Thoracic aorta (tissue), 2 donors: ENCODE measurements at regions not wholly inside any gene's neighbourhood (a gene's known extent, or its start where the extent isn't known, plus 50 kb on each side); places are given as distances from the start of the nearest gene placed in this dataset.
"Not testable (repeated sequence)": the region's sequence is repeated elsewhere in the genome, so short reads cannot be mapped to it uniquely, and the experiment has no call there.

Source experiments
- ATAC-seq: fragments of 150-250 bp; one replicate; pipeline ENCODE4 v1.8.0; 2017; ENCODE audit warnings: low read depth; ENCODE audit not compliant: insufficient number of reproducible peaks, low FRiP score
- DNase-seq: peaks from one replicate; pipeline ENCODE4 v3.0.0-alpha.2; 2020; ENCODE audit warnings: low spot score
- H3K27ac ChIP-seq, 2 donors: fragments of 200-600 bp; sonication (generic); 1 replicate in 1 of 2; 2 replicates in 1 of 2; pipeline ENCODE4 v1.5.1; 2016; ENCODE audit warnings: mild to moderate bottlenecking in 2 of 2, moderate library complexity in 2 of 2
- H3K27me3 ChIP-seq: fragments of 200-600 bp; sonication (generic); replicated peaks from 2 replicates; pipeline ENCODE4 v1.6.0; 2016; ENCODE audit warnings: mild to moderate bottlenecking; ENCODE audit not compliant: insufficient read depth
- H3K36me3 ChIP-seq: fragments of 200-600 bp; sonication (generic); one replicate; pipeline ENCODE4 v1.5.1; 2016
- H3K4me1 ChIP-seq, 2 donors: fragments of 200-600 bp; sonication (generic); 1 replicate in 1 of 2; 2 replicates in 1 of 2; pipeline versions ENCODE4 v1.5.1 to v1.6.0; 2016; ENCODE audit warnings: low read depth in 2 of 2, mild to moderate bottlenecking in 1 of 2; ENCODE audit not compliant: control insufficient read depth in 1 of 2
- H3K4me3 ChIP-seq: fragments of 200-600 bp; sonication (generic); 2 replicates; pipeline ENCODE4 v1.5.1; 2016; ENCODE audit warnings: mild to moderate bottlenecking
- H3K9me3 ChIP-seq: fragments of 200-600 bp; sonication (generic); 2 replicates; pipeline ENCODE4 v1.5.1; 2016
- TF ChIP-seq, protein P1 (sequence below): fragments of 200-600 bp; sonication (generic); IDR thresholded peaks from one replicate; pipeline ENCODE4 v1.5.1; 2019; ENCODE audit warnings: antibody characterized with exemption

DNA sequence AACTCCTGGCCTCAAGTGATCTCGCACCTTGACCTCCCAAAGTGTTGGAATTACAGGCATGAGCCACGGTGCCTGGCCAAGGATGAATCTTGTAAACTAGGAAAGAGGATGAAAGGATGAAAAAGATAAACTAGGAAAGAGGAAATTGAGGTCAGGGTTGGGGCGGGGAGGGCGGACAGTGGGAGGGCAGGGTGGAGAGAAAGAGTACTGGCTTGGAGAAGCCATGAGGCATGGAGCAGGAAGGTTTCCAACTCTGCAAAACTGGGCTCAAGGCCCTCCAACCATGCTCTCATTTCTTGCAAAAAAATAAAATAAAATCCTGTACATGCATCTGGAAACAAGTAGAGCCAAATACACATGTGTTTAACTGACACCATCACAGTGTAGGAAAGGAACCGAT lies 256.6 kb upstream of the SGK1 start:
- Histone ChIP-seq H3K27me3 (no peaks in the 10 kb centered on the region), H3K4me1 (no peaks in the 10 kb centered on the region), H3K36me3 (no peaks in the 10 kb centered on the region), H3K9me3 (no peaks in the 10 kb centered on the region), H3K27ac (no peak overlapping the region), H3K4me3 (no peak overlapping the region)
- TF ChIP-seq, protein P1, sequence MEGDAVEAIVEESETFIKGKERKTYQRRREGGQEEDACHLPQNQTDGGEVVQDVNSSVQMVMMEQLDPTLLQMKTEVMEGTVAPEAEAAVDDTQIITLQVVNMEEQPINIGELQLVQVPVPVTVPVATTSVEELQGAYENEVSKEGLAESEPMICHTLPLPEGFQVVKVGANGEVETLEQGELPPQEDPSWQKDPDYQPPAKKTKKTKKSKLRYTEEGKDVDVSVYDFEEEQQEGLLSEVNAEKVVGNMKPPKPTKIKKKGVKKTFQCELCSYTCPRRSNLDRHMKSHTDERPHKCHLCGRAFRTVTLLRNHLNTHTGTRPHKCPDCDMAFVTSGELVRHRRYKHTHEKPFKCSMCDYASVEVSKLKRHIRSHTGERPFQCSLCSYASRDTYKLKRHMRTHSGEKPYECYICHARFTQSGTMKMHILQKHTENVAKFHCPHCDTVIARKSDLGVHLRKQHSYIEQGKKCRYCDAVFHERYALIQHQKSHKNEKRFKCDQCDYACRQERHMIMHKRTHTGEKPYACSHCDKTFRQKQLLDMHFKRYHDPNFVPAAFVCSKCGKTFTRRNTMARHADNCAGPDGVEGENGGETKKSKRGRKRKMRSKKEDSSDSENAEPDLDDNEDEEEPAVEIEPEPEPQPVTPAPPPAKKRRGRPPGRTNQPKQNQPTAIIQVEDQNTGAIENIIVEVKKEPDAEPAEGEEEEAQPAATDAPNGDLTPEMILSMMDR: no peak
- no peak for DNase-seq
- no peak for ATAC-seq

DNA sequence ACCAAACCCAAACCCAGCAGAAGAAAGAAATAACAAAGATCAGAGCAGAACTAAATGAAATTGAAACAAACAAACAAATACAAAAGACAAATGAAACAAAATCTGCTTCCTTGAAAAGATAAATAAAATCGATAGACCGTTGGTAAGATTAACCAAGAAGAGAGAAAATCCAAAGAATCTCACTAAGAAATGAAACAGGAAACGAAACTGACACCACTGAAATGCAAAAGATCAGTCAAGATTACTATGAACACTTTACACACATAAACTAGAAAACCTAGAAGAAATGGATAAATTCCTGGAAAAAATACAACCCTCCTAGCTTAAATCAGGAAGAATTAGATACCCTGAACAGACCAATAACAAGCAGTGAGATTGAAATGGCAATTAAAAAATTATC lies 252.1 kb upstream of the SGK1 start:
- not testable (repeated sequence) for H3K9me3 ChIP-seq, H3K27me3 ChIP-seq, H3K36me3 ChIP-seq, H3K4me1 ChIP-seq, ATAC-seq, H3K27ac ChIP-seq, H3K4me3 ChIP-seq, DNase-seq

DNA sequence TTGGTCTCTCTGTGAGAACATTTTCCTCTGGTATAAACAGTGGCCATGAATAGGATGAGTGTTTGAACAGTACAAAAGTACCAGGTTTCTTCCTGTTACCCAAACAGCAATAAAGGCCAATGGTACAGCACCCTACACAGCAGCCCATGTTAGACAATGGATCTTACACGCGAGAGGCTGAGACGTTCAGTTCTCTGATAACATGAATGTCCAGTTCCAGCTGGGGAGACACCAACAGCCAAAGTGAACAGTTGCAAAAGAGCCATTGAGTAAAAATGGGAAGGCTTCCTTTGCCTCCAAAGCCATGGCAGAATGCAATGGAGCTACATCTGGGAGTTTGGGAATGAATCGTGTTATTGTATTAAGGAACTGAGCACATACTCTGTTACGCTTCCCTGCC lies 246.8 kb upstream of the SGK1 start:
- H3K36me3 ChIP-seq: no peaks in the 10 kb centered on the region
- TF ChIP-seq, protein P1: no peak
- H3K4me3 ChIP-seq: no peak overlapping the region
- DNase-seq (no peak), ATAC-seq (no peak)
- no peaks in the 10 kb centered on the region for H3K27me3 ChIP-seq
- H3K9me3 ChIP-seq: no peaks in the 10 kb centered on the region
- no peak overlapping the region for H3K27ac ChIP-seq
- H3K4me1 ChIP-seq: no peaks in the 10 kb centered on the region

DNA sequence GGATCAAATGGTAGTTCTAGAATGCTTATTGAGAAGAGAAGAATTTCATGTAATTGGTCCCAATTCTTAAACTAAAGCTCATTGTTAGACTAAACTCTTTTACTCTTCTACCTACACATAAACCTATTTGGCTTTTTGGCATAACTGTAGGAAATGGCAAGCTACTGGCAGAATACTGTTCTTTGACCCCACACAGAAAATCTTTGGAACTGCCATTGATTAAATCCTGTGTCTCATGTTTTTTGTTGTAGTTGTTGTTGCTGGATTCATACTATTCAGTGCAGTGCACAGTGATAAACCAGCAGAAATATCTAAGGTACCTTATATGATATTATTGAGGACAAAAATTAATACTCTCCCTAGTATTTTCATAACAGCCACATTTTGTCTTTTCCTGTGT lies 242.1 kb upstream of the SGK1 start:
- TF ChIP-seq, protein P1: no peak
- Histone ChIP-seq H3K4me1 (no peaks in the 10 kb centered on the region), H3K27me3 (no peaks in the 10 kb centered on the region), H3K36me3 (no peaks in the 10 kb centered on the region), H3K9me3 (no peaks in the 10 kb centered on the region), H3K27ac (no peak overlapping the region), H3K4me3 (no peak overlapping the region)
- no peak for DNase-seq
- ATAC-seq: no peak

DNA sequence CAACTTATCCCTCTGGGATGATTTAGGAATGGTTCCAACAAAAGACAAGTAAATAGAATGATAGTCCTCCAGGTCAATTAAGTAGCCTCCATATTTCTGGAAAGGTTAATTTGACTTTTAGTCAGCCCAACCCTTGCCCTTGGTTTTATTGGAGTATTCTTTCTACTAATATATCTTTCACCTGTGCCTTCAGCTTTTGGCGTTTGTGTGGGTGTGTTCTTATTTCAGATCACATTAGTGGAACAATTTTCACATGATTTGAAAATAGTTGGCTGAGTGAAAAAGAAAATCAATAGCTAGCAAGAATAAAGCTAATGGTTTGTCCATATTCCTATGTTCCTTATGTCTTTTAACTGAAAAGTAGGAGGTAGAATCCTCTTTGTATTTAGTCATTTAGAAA lies 239.6 kb upstream of the SGK1 start:
- Histone ChIP-seq H3K27ac (no peak overlapping the region), H3K36me3 (no peaks in the 10 kb centered on the region), H3K27me3 (no peaks in the 10 kb centered on the region), H3K9me3 (no peaks in the 10 kb centered on the region), H3K4me3 (no peak overlapping the region), H3K4me1 (no peaks in the 10 kb centered on the region)
- TF ChIP-seq, protein P1: no peak
- no peak for ATAC-seq
- no peak for DNase-seq

DNA sequence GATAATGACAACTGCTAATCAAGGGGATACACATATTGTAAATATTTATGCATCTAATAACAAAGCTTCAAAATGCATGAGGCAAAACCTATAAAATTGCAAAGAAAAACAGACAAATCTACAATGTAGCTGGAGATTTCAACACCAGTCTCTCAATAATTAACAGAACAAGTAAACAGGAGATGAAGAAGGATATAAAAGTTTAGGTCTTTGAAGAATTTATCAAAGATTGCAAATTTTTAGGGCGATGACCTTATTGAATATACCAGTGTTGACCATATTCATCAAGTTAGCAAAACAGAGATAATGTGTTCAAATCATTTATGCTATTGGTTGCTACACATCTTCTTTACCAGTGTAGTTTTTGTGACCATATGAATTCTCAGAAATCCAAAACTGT lies 237.8 kb upstream of the SGK1 start:
- H3K27ac ChIP-seq: no peak overlapping the region
- no peaks in the 10 kb centered on the region for H3K36me3 ChIP-seq
- H3K9me3 ChIP-seq: no peaks in the 10 kb centered on the region
- ATAC-seq: no peak
- TF ChIP-seq, protein P1: no peak
- H3K27me3 ChIP-seq: no peaks in the 10 kb centered on the region
- H3K4me1 ChIP-seq: no peaks in the 10 kb centered on the region
- no peak overlapping the region for H3K4me3 ChIP-seq
- no peak for DNase-seq
